ENCODE measurements at regions not wholly inside any gene's neighbourhood (a gene's known extent, or its start where the extent isn't known, plus 50 kb on each side); places are given as distances from the start of the nearest gene placed in this dataset.

GRCh38 chr13:84118839-84119409, 236.7 kb upstream of the SLITRK1 start:
- no peak for TF ChIP-seq CTCF (IDR thresholded peaks at IDR 0.05 in 2 of 3, conservative IDR thresholded peaks at IDR 0.05 in 1 of 3; ENCODE audit: borderline replicate concordance in 1 of 3, insufficient read depth in 1 of 3, low read depth in 2 of 3, low read length in 2 of 3)
- no peak for TF ChIP-seq POLR2AphosphoS5 (IDR thresholded peaks at IDR 0.05; ENCODE audit: low read depth, low read length)
- TF ChIP-seq POLR2A (IDR thresholded peaks at IDR 0.05; ENCODE audit: borderline replicate concordance, extremely low read depth, insufficient read depth, insufficient read length): no peak
- TF ChIP-seq CBX3 (IDR thresholded peaks at IDR 0.05; ENCODE audit: low read depth): no peak
- no peak for TF ChIP-seq ATF3 (IDR thresholded peaks at IDR 0.05)
- TF ChIP-seq EZH2phosphoT487 (IDR thresholded peaks at IDR 0.05; ENCODE audit: borderline replicate concordance): no peak
- TF ChIP-seq ELF1 (IDR thresholded peaks at IDR 0.05; ENCODE audit: borderline replicate concordance, low read depth): no peak
- TF ChIP-seq RAD21 (IDR thresholded peaks at IDR 0.05; ENCODE audit: low read depth): no peak

All from HCT116 (cell line).